Stimulated activated naive CD4-positive, alpha-beta T cell (primary cell): ENCODE measurements at regions not wholly inside any gene's neighbourhood (a gene's known extent, or its start where the extent isn't known, plus 50 kb on each side); places are given as distances from the start of the nearest gene placed in this dataset.

Experiments
- DNase-seq, 6 experiments: peaks; one replicate each; lab custom pipeline; 2025; lab: John Stamatoyannopoulos, UW

DNA sequence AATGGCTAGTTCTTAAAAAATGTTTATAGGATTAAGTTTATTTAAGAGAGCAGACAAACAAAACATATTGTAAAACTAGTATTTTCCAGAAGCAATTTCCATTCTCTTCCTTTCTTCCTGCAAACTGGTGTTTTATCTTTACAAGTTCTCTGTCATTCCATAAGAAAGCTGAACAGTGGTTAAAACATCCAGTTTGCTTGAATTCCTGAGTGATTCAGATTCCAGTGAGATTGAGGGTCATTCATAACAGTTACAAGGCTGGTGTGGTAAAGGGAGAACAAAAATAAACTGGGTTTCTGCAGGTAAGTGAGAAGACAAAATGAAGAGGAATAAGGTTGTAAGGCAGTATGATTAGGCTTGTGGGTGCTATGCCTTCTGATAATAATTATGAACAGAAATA is 544.8 kb upstream of the DIPK2B start:
- no peak for DNase-seq

GRCh38 chrX:45743906-45744625 is 543.4 kb upstream of the DIPK2B start:
- DNase-seq: no peak

- no peak for DNase-seq
These were observed 542.4 kb upstream of the DIPK2B start for GRCh38 chrX:45743081-45743533.

GRCh38 chrX:45740291-45740690 is 539.6 kb upstream of the DIPK2B start:
- no peak for DNase-seq

DNA sequence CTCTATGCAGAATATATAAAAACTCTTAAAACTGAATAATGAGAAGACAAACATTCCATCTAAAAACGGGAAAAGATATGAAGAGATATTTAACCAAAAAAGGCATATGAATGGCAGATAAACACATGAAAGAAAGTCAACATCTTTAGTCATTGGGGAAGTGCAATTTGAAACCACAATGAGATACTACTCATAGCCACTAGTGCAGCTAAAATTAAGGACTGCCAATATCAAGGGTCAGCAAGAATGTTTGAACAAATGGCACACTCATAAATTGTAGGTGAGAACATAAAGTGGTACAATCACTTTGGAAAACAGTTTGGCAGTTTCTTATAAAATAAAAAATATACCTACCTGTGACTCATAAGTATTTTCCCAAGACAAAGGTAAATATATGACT is 534.9 kb upstream of the DIPK2B start:
- DNase-seq: no peak

DNA sequence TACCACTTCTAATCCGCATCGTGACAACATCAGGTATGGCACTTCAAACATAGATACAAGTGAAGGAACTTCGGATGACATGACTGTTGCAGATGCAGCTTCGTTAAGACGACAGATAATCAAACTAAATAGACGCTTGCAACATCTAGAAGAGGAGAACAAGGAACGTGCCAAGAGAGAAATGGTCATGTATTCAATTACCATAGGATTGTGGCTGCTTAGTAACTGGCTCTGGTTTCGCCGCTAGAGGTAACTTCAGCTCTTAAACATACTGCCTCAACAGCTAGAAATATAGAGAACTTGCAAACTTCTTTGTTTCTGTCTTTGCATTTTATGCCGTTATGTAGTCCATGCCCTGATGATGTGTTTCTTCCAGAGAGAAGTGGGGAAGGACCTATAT is 530.8 kb upstream of the DIPK2B start:
- no peak for DNase-seq

DNA sequence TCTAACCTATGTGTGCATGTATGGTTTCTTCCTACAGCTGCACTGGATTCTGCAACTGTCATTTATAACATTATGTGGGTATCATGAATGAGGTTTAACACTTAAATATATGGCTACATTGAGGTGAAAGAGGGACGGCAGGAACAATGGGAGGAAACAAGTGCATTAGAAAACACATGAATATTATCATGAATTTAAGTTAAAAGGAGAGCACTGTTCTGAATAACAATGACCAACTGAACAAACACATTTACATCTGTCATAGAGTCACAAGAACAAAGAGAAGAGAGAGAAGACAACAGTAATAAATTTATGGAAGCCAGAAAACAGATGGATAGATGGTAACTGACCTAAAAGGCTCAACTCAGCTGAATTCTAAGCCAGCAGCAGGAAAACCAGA is 527.1 kb upstream of the DIPK2B start:
- DNase-seq: no peak

DNA sequence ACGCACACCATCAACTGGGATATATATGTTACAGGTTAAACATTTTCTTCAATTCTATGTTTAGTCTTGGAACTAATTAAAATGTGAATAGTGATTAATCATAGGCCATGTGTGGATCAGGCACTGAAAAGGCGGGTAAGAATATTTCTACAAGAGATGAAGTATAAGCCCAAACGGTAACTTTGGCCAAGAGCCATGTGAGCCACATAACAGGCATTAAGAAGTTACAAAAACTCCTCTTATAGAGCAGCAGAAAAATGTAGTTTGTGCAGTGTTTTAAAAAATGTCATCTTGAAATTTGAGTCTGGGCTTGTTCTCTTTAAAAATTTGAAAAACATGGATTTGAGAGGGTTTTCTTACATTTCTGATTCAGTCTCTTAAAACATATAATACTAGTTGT is 521.8 kb upstream of the DIPK2B start:
- DNase-seq: no peak

GRCh38 chrX:45719751-45720501 is 519.2 kb upstream of the DIPK2B start:
- DNase-seq: no peak

DNA sequence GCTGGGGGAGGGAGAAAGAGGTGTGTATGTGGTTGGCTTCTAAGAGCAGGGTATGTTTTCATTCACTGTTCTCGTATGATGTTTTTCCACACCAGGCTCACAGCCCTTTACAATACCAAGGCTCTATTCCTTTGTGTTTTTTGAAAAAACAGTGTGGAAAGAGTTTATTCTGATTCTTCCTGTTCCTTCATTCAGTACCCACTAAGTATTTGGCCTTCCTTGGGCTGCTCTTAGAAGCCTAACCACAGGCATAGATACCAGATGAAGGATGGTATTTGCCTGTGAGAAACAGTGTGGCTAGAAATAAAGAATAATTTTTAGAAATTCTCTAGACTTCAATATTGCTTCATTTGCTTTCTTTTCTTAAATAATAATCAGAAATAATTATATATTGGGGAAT is 518.0 kb upstream of the DIPK2B start:
- no peak for DNase-seq

DNA sequence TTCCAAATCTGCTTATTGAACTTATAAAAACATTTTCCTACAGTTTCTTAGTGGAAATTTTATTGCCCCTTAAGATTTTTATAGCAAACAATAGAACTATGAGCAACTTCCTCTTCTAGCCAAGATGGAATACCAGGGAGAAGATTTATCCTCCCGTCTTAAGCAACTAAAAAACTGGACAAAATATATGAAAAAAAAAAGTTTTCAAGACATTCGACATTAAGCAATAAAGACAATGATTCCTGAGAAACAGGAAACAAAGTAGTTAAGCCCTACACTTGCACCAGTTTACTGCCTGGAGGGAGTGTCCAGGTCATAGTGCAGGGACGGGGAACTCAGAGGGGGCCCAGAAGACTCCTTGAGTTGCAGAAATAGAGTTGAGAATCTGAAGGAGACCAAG is 516.1 kb upstream of the DIPK2B start:
- no peak for DNase-seq

GRCh38 chrX:45715748-45716147 is 515.1 kb upstream of the DIPK2B start:
- no peak for DNase-seq

DNA sequence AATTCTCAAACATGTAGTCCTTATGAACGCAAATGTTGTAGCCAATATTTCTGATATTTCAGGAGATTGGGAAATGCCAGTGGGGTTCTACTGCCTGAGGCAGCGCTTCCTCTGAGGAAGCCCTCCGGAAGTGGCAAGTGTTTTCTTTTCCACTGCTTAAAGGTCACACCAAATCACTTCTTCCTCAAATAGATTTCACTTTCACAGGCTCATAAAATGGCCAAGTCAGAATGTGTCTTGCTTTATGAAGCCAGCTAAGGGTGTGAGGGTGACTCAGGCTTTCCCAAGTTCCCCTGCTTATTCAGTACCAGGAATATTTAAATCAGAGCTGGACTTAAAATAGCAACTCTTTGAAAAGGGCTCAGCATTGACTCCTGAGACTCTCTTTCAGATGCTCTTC is 514.2 kb upstream of the DIPK2B start:
- no peak for DNase-seq

DNA sequence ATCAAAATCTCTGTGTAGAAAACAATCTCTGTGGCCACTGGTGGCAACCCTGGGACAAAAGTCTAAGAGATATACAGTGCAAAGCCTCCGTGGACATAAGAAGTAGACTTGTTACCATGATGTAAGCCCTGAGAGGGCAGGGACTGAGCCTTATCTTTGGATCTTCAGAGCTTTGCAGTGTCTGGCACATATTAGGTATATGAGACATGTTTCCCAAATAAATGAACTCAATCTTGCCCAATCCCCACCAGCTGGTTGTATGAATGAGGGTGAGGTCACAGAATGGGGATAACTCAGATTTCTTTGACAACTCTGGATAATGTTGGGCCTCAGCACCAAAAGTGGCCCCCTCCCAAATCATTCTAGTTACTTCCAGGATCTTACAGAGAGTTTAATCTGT is 511.4 kb upstream of the DIPK2B start:
- DNase-seq: no peak

DNA sequence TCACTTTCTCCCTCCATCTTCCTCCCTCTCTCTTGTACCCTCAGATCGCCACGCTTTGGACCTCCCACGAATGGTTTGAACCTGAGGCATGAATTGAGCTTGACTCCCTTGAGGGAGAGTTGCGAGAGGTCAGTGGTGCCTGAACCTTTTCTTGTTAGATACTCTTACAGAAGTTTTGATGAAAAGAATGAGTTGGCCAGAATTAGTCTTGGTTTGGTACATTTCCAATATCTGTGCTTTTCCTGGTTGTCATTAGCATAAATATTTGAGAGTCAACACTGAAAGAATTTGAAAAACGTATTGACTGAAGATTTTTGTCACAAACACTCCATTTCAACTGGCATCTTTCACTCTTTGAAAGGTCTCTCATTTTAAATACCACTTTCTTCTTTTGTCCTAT is 510.6 kb upstream of the DIPK2B start:
- no peak for DNase-seq

- no peak for DNase-seq
These were observed 509.6 kb upstream of the DIPK2B start for GRCh38 chrX:45710081-45710801.

GRCh38 chrX:45709381-45709780 is 508.7 kb upstream of the DIPK2B start:
- DNase-seq: no peak

DNA sequence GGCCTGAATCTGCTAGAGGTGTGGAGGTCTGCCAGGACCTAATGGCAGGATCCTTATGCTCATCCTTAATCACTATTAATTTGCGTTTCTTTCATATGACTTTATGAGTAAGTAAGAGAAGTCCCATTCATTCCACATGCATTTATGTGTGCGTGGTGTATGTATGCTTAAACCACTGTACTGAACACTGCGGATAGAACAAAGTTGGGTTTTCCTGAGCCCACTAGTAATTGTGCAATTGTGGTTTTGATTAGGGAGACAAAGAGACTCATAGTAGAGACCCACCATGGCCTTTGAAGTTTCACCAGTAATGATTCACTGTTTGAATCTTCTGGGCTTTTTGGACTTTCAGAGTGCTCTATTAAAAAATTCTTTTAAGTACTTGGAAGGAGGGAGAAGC is 498.5 kb upstream of the DIPK2B start:
- DNase-seq: no peak

GRCh38 chrX:45697591-45697990 is 496.9 kb upstream of the DIPK2B start:
- DNase-seq: no peak

- no peak for DNase-seq
These were observed 496.1 kb upstream of the DIPK2B start for GRCh38 chrX:45696736-45697135.

DNA sequence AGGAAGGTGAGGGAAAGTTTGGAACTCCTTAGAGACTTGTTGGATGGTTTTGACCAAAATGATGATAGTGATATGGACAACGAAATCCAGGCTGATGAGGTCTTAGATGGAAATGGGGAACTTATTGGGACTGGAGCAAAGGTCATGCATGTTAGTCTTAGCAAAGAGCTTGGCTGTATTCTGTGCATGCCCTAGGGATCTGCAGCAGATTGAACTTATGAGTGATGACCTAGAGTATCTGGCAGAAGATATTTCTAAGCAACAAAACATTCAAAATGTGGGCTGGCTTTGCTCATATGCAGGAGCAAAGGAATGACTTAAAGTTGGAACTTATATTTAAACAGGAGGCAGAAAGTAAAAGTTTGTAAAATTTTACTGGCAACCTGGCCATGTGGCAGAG is 489.3 kb upstream of the DIPK2B start:
- DNase-seq: no peak

DNA sequence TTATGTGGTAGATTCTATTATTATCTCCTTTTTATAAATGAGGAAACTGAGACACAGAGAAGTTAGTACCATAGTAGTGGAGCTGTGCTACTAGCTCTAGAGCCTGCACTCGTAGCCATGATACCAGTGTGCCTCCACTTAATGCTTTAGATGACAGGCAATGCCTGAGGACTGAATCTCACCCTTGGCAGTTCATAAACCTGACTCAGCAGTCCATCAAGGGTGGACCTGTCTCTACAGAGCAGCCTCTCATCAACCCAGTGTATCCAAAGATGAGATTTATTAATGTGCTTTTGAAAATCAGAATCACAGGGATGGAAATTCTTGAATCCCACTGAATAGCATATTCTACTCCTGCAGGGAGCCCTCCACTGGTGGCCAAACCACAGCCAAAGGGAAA is 483.2 kb upstream of the DIPK2B start:
- no peak for DNase-seq

GRCh38 chrX:45681891-45682290 is 481.2 kb upstream of the DIPK2B start:
- DNase-seq: no peak
